Loucy (cell line): ENCODE measurements at regions not wholly inside any gene's neighbourhood (a gene's known extent, or its start where the extent isn't known, plus 50 kb on each side); places are given as distances from the start of the nearest gene placed in this dataset.

Experiments
- EZH2phosphoT487 ChIP-seq: fragments of 200-600 bp; IDR thresholded peaks from 2 replicates; pipeline ENCODE4 v1.6.1; 2018; ENCODE audit warnings: antibody characterized with exemption, mild to moderate bottlenecking, moderate library complexity, borderline replicate concordance
- TF ChIP-seq, protein P1 (sequence below): fragments of 200-600 bp; sonication (generic); conservative IDR thresholded peaks from 2 replicates; pipeline ENCODE4 v1.5.1; 2014; ENCODE audit warnings: mild to moderate bottlenecking, antibody characterized with exemption, low read length

DNA sequence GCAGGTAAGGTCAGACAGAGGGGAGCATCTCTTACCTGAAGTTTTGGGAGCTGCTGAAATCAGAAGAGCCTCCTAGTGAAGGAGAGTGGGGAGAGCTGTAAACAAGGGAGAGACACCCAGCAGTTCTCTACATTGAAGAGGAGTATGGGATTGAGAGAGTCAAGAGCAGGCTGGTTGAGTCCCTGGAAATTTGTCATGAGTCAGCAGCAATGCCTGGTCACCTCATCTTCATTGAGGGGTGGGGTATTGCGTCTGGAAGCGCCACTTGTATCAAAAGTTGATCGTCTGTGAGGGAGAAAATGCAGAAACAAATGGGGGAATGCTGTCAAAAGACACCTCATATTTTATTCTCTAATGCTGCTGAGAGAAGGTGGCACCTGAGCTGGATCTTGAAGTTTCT, 256.6 kb upstream of the CFAP20DC start:
- TF ChIP-seq, protein P1, sequence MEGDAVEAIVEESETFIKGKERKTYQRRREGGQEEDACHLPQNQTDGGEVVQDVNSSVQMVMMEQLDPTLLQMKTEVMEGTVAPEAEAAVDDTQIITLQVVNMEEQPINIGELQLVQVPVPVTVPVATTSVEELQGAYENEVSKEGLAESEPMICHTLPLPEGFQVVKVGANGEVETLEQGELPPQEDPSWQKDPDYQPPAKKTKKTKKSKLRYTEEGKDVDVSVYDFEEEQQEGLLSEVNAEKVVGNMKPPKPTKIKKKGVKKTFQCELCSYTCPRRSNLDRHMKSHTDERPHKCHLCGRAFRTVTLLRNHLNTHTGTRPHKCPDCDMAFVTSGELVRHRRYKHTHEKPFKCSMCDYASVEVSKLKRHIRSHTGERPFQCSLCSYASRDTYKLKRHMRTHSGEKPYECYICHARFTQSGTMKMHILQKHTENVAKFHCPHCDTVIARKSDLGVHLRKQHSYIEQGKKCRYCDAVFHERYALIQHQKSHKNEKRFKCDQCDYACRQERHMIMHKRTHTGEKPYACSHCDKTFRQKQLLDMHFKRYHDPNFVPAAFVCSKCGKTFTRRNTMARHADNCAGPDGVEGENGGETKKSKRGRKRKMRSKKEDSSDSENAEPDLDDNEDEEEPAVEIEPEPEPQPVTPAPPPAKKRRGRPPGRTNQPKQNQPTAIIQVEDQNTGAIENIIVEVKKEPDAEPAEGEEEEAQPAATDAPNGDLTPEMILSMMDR: no peak
- TF ChIP-seq EZH2phosphoT487: no peak
